ENCODE measurements at regions not wholly inside any gene's neighbourhood (a gene's known extent, or its start where the extent isn't known, plus 50 kb on each side); places are given as distances from the start of the nearest gene placed in this dataset.

DNA sequence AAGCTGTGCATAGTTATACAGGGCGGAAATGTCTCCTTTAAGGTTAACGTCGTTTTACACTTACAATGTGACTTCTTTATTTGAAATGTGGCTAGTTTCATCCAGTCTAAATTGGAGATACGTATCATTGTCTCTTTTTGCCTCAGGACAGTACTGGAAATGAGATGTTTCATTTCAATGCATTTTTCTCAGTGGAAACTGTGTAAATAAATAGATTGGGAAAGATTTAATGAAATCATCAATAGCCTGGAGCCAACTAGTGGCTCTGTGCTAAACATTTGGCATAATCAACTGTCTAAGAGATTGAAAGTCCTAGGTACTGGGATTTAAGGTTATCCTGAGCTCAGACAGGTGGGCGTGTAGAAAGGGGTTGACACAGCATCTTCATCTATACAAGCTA lies 691.5 kb upstream of the CCDC54 start:
- DNase-seq (ENCODE audit: low read depth, low spot score), result no peak

- DNase-seq (ENCODE audit: low read depth, low spot score), result no peak
These were observed 689.3 kb upstream of the CCDC54 start for GRCh38 chr3:106687905-106688304.

DNA sequence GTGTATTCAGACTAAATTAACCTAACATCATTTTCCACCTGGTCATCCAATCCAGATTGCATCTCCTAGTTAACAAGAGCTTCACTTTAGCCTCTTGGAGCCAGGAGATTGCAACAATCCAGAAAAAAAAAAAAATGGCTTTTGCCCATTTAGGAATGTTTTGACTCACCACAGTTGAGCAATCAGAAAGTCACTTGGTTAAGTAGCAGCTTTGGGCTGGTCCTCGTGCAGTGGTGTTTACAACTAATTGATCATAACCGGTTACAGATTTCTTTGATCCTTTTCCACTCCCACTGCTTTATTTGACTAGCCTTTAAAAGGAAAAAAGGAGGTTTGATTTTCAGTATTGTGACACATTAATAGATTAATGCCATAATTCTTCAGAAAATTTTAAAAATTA lies 688.8 kb upstream of the CCDC54 start:
- no peak for DNase-seq (ENCODE audit: low read depth, low spot score)

DNA sequence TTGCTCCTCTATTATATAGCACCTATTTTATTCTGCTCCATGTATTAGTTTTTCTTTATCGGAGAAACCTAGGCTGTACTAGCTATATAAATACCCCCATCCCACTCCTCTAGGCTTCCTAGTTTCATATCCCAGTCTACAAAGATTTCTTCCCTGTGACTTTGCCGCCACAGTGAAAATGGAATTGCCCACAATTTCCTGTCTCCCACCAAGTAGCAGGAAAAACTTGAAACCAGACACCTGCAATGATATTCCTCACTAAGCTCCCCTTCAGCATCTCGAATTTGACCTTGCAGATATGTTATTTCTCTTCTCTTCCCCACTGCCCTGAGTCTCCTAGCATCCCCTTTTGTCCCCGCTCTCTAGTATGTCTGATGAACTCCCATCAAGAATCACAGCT lies 685.8 kb upstream of the CCDC54 start:
- DNase-seq (ENCODE audit: low read depth, low spot score), result no peak

- no peak for DNase-seq (ENCODE audit: low read depth, low spot score)
These were observed 684.6 kb upstream of the CCDC54 start for GRCh38 chr3:106692624-106693023.

DNA sequence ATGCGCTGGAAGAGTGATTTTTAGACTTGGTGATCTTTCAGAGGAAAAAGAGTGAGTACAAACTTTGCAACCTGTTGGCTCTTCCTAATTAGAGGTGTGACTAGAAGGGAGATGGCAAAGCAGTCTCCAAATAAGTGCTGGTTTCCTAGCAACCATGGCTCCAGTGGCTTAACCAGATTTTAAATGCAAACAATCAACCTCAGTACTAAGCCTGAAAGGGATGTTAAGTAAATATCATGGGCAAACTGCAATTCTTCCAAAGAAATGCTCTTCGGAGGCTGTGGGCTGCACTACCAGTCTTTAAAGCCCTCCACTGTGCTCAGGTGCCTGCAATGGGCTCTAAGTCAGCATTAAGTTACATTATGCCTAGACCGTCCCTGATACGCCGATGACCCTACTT lies 678.1 kb upstream of the CCDC54 start:
- DNase-seq (ENCODE audit: low read depth, low spot score), result no peak

DNA sequence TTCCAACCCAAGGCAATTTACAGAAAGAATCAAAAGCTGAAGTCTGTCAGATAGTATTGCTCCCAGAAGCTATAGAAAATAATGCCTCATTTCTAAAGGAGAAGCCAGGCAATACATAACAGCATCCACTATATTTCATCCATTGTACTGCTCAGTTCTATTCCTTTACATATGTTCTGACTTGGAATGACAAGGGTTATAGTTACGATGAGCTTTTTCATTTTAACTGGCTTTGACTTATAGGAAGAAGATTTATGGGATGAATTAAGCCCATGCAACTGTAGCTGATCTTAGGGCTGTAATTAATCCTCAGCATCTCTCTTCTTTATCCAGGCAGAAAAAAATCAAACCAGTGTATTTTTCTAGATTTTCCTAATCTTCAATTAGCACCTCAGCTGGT lies 676.3 kb upstream of the CCDC54 start:
- DNase-seq (ENCODE audit: low read depth, low spot score), result no peak

DNA sequence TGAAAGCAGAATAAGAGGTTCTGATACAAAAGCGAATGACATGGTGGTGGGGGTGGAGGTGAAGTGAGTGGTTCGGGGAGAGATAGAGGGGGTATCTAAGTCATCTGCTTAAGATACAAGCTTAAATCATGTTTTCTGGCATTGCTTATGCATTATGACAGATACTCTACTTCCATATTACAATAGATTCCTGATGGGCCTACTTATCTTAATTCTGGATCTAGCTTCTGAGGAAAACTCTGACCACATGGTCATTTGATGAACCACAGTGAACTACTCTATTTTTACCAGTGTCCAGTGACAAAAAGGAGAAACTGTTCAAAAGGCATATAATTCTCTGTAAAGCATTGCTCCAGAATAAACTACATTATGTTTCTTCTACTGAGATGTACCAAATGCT lies 673.7 kb upstream of the CCDC54 start:
- DNase-seq (ENCODE audit: low read depth, low spot score), result no peak

GRCh38 chr3:106707347-106707746 lies 669.9 kb upstream of the CCDC54 start:
- DNase-seq (ENCODE audit: low read depth, low spot score), result no peak

GRCh38 chr3:106710596-106710995 lies 666.6 kb upstream of the CCDC54 start:
- DNase-seq (ENCODE audit: low read depth, low spot score), result no peak

- DNase-seq (ENCODE audit: low read depth, low spot score), result no peak
These were observed 665.6 kb upstream of the CCDC54 start for GRCh38 chr3:106711650-106712049.

DNA sequence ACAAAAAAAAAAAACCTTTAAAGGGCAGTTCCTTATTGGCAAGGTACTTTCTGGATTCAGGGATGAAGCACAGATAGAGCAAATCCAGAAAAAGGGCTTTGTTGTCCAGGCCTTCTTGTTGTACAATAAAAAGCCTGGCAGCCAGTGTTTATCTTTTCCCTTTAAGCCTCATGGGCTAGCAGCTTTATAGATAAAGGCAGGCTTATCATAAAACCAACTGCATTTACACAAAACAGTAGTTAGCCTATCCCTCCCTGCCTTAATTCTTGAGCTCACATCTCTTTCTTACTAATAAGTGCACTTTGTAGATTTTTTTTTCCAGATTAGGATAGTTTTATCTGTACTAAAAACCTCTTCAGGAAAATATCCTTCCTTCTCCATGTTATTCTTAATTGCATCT lies 662.8 kb upstream of the CCDC54 start:
- no peak for DNase-seq (ENCODE audit: low read depth, low spot score)

GRCh38 chr3:106715286-106715685 lies 662.0 kb upstream of the CCDC54 start:
- no peak for DNase-seq (ENCODE audit: low read depth, low spot score)

DNA sequence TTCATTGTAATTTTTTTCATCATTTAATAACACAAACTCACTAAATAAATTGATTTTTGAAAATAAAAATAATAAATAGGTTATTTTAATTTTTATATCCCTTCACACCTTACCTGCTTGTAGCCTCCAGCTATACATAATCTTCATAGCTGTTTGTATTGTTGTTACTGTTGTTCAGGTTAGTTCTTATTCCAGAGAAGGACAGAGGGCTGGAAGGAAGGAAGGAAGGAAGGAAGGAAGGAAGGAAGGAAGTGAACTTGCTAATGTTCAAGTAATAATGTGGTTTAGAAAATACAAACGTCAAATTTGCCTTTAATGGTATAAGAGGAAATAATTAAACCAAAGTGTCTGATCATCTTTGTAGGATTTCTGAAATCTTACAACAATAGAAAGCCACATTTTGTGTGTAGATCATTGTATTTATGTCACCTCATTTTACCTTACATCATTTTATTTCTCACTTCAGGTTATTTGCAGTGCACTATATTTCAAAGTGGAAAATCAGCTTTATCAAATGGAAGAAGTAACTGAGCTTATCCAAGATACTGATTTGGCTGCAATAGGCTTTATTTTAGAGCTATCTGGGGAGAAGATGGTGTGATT lies 660.0 kb upstream of the CCDC54 start:
- DNase-seq (ENCODE audit: low read depth, low spot score), result no peak

GRCh38 chr3:106719077-106719476 lies 658.2 kb upstream of the CCDC54 start:
- no peak for DNase-seq (ENCODE audit: low read depth, low spot score)

- no peak for DNase-seq (ENCODE audit: low read depth, low spot score)
These were observed 657.7 kb upstream of the CCDC54 start for GRCh38 chr3:106719583-106719982.

GRCh38 chr3:106720510-106720909 lies 656.7 kb upstream of the CCDC54 start:
- DNase-seq (ENCODE audit: low read depth, low spot score), result no peak

DNA sequence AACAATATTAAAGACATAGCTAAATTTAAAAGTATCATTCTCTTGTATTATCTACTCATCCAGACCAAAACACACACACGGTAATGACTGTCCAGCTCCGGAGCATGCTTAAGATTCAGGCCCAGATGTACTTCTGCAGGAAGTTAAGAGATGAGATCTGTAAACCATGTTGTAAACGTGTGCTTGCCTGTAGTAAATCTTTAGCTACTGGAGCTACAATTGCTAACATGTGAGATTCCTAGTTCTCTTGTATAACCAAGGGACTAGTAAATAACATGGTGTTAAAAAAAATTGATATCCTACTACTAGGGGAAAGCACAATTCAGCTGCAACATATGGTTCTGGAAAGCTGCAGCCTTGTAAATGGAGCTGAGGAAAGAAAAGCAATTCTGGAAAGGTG lies 651.7 kb upstream of the CCDC54 start:
- no peak for DNase-seq (ENCODE audit: low read depth, low spot score)

DNA sequence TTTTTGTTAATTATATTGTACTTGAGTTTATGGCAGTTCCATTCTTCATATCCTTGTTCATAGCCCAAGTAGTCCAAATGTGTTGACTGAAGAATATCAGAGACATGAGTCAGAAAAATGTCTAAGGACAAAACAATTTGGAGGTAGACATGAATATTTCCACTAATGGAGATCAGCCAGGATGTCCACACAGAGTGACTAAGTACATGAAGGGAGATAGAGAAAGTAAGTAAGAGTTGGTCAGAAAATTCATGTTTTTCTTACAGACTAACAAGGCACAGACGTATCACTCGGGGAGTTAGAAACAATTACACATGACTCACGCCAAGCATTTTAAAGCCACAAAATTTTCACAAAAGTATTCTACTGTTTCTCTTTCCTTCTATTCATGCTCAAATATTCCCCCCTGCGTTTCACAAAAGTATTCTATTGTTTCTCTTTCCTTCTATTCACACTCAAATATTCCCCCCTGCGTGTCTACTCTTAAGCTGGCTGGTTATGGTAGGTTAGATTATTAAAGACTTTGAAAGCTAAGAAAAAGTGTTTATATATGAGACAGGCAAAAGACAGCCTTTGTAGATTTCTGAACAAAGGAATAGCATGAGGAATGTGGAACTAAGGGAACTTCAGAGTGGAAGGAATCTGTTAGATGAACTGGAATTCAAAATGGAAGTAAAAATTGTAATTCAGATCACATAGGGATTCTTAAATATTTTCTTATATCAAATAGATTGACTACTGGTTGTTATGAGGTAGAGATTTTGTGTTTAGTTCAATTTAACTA lies 648.7 kb upstream of the CCDC54 start:
- DNase-seq (ENCODE audit: low read depth, low spot score), result peak; percentile 90

- DNase-seq (ENCODE audit: low read depth, low spot score), result no peak
These were observed 647.8 kb upstream of the CCDC54 start for GRCh38 chr3:106729481-106729880.

GRCh38 chr3:106731230-106731629 lies 646.0 kb upstream of the CCDC54 start:
- no peak for DNase-seq (ENCODE audit: low read depth, low spot score)

- DNase-seq (ENCODE audit: low read depth, low spot score), result no peak
These were observed 642.5 kb upstream of the CCDC54 start for GRCh38 chr3:106734712-106735111.

- DNase-seq (ENCODE audit: low read depth, low spot score), result no peak
These were observed 640.0 kb upstream of the CCDC54 start for GRCh38 chr3:106737265-106737664.

Measured in pulmonary artery endothelial cell (primary cell).